Glomerular endothelial cell (primary cell): ENCODE measurements at regions not wholly inside any gene's neighbourhood (a gene's known extent, or its start where the extent isn't known, plus 50 kb on each side); places are given as distances from the start of the nearest gene placed in this dataset.
"Not testable (repeated sequence)": the region's sequence is repeated elsewhere in the genome, so short reads cannot be mapped to it uniquely, and the experiment has no call there.

Source experiments
- DNase-seq: peaks from one replicate; pipeline ENCODE4 v3.0.0-alpha.2; 2011; ENCODE audit warnings: low read depth, low spot score; ENCODE audit errors: extremely low read depth

- peak; percentile 47 for DNase-seq
Measured at GRCh38 chr4:101730291-101731117, 60.0 kb upstream of the BANK1 start.

GRCh38 chr4:101727238-101727637 is 63.3 kb upstream of the BANK1 start:
- DNase-seq: no peak

GRCh38 chr4:101724093-101724492 is 66.4 kb upstream of the BANK1 start:
- no peak for DNase-seq

- DNase-seq: no peak
Measured at GRCh38 chr4:101718810-101719209, 71.7 kb upstream of the BANK1 start.

- DNase-seq: no peak
Measured at GRCh38 chr4:101711590-101712260, 78.8 kb upstream of the BANK1 start.

- DNase-seq: no peak
Measured at GRCh38 chr4:101710806-101711205, 79.7 kb upstream of the BANK1 start.

- no peak for DNase-seq
Measured at GRCh38 chr4:101708293-101709039, 82.1 kb upstream of the BANK1 start.

GRCh38 chr4:101707596-101707995 is 82.9 kb upstream of the BANK1 start:
- no peak for DNase-seq

GRCh38 chr4:101706535-101707057 is 83.9 kb upstream of the BANK1 start:
- DNase-seq: no peak

GRCh38 chr4:101701551-101701950 is 89.0 kb upstream of the BANK1 start:
- DNase-seq: no peak

- no peak for DNase-seq
Measured at GRCh38 chr4:101699441-101700124, 90.9 kb upstream of the BANK1 start.

- DNase-seq: no peak
Measured at GRCh38 chr4:101697266-101697665, 93.3 kb upstream of the BANK1 start.

GRCh38 chr4:101696276-101697010 is 94.1 kb upstream of the BANK1 start:
- no peak for DNase-seq

- DNase-seq: no peak
Measured at GRCh38 chr4:101695176-101695575, 95.4 kb upstream of the BANK1 start.

- not testable (repeated sequence) for DNase-seq
Measured at GRCh38 chr4:101694403-101694802, 96.1 kb upstream of the BANK1 start.

GRCh38 chr4:101693842-101694398 is 96.6 kb upstream of the BANK1 start:
- no peak for DNase-seq

- DNase-seq: no peak
Measured at GRCh38 chr4:101689220-101689619, 101.3 kb upstream of the BANK1 start.

- no peak for DNase-seq
Measured at GRCh38 chr4:101685126-101685525, 105.4 kb upstream of the BANK1 start.

GRCh38 chr4:101682946-101683345 is 107.6 kb upstream of the BANK1 start:
- DNase-seq: no peak

- DNase-seq: no peak
Measured at GRCh38 chr4:101678180-101678579, 112.3 kb upstream of the BANK1 start.
